ENCODE measurements at regions not wholly inside any gene's neighbourhood (a gene's known extent, or its start where the extent isn't known, plus 50 kb on each side); places are given as distances from the start of the nearest gene placed in this dataset.
"Not testable (repeated sequence)": the region's sequence is repeated elsewhere in the genome, so short reads cannot be mapped to it uniquely, and the experiment has no call there.

GRCh38 chr4:71211748-71212147, 127.1 kb upstream of the SLC4A4 start:
- no peak for DNase-seq

- DNase-seq: no peak
These were observed 126.6 kb upstream of the SLC4A4 start for GRCh38 chr4:71212216-71212615.

- no peak for DNase-seq
These were observed 124.2 kb upstream of the SLC4A4 start for GRCh38 chr4:71214578-71214977.

- no peak for DNase-seq
These were observed 122.4 kb upstream of the SLC4A4 start for GRCh38 chr4:71216316-71216959.

GRCh38 chr4:71217688-71218087, 121.1 kb upstream of the SLC4A4 start:
- DNase-seq: no peak

GRCh38 chr4:71220848-71221247, 118.0 kb upstream of the SLC4A4 start:
- not testable (repeated sequence) for DNase-seq

- DNase-seq: no peak
These were observed 117.0 kb upstream of the SLC4A4 start for GRCh38 chr4:71221510-71222466.

- no peak for DNase-seq
These were observed 116.2 kb upstream of the SLC4A4 start for GRCh38 chr4:71222661-71223060.

GRCh38 chr4:71229477-71230270, 109.1 kb upstream of the SLC4A4 start:
- no peak for DNase-seq

GRCh38 chr4:71230271-71231128, 108.3 kb upstream of the SLC4A4 start:
- no peak for DNase-seq

- no peak for DNase-seq
These were observed 107.4 kb upstream of the SLC4A4 start for GRCh38 chr4:71231129-71232055.

- no peak for DNase-seq
These were observed 106.8 kb upstream of the SLC4A4 start for GRCh38 chr4:71232056-71232430.

- DNase-seq: no peak
These were observed 106.0 kb upstream of the SLC4A4 start for GRCh38 chr4:71232846-71233245.

GRCh38 chr4:71235311-71236201, 103.3 kb upstream of the SLC4A4 start:
- DNase-seq: no peak

- no peak for DNase-seq
These were observed 102.6 kb upstream of the SLC4A4 start for GRCh38 chr4:71236226-71236625.

- DNase-seq: no peak
These were observed 101.2 kb upstream of the SLC4A4 start for GRCh38 chr4:71237641-71238040.

- DNase-seq: no peak
These were observed 99.5 kb upstream of the SLC4A4 start for GRCh38 chr4:71239365-71239764.

- no peak for DNase-seq
These were observed 98.7 kb upstream of the SLC4A4 start for GRCh38 chr4:71240094-71240493.

- DNase-seq: no peak
These were observed 97.1 kb upstream of the SLC4A4 start for GRCh38 chr4:71241501-71242288.
